ENCODE measurements at regions not wholly inside any gene's neighbourhood (a gene's known extent, or its start where the extent isn't known, plus 50 kb on each side); places are given as distances from the start of the nearest gene placed in this dataset.
"Not testable (repeated sequence)": the region's sequence is repeated elsewhere in the genome, so short reads cannot be mapped to it uniquely, and the experiment has no call there.

DNA sequence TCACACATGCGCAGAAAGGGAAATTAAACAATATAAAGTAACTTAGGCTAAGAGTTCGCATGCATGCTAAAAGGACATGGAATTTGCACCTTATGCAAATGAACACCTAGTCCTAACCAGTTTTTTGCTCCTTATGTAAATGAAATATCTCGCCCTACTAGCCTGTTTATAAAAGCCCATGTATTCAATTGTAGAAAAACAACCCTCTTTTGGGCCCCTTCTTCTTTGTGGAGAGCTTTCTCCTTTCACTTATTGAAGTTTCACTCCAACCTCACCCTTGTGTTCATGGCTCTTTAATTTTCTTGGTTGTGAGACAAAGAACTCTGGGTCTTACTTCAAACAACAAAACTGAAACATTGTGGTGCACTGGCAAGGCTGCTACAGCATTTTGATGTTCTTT lies 333.4 kb upstream of the ATXN7L3B start:
- no peak for FAIRE-seq
- no peak for DNase-seq (ENCODE audit: insufficient read length, low spot score)

DNA sequence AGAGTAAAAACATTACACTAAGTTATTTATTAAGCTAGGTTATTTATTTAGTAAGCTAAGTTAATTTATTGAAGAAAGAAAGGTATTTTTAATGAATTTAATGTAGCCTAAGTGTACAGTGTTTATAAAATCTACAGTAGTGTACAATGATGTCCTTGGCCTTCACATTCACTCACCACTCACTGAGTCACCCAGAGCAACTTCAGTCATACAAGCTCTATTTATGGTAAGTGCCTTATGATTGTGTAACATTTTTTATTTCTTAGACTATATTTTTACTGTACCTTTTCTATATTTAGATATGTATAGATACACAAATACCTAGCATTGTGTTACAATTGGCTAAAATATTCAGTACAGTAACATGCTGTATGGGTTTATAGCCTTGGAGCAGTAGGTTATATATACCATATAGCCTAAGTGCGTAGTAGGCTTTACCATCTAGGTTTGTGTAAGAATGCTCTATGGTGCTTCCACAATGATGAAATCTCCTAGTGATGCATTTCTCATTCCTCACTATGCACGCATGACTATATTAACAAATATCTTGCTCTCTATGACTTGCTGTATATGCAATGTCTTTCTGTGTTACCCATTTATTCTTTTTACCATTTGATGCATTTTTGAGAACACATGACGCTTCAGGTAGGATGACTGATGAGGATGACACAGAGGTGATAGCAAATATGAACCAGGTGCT lies 309.6 kb upstream of the ATXN7L3B start:
- FAIRE-seq: no peak
- no peak for DNase-seq (ENCODE audit: insufficient read length, low spot score)

DNA sequence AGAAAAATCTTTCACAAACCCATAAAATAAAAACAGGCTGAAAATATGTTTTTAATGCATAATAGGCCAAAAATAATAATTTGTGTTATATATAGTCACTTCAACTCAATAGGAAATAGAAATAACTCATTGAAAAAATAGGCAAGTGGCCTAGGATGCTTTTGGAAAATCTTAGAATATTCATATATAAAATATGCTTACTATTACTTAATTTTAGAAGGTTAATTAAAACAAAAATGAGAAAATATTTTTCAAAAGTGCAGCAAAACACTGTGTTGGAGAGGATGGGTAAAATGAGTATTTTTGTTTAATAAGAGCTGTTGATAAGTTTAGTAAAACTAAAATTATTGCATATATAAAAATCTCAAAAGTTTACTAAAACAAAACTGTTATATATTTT lies 308.0 kb upstream of the ATXN7L3B start:
- DNase-seq (ENCODE audit: insufficient read length, low spot score): no peak
- no peak for FAIRE-seq

DNA sequence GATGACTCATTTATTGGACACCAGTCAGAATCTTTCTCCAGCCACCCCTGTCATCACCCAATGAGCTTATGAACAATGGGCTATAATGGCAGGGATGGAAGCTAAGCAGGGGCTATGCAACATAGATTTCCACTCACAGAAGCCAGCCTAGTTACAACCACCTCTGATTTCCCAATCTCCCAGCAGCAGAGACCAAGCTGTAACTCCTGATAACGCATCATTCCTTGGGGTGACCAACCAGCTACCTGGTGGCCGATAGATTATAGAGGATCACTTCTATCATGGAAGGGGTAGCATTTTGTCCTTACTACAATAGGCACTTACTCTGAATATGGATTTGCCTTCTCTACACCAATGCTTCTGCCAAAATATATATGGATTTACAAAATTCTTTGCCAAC lies 302.3 kb upstream of the ATXN7L3B start:
- DNase-seq (ENCODE audit: insufficient read length, low spot score) (no peak), FAIRE-seq (no peak)

DNA sequence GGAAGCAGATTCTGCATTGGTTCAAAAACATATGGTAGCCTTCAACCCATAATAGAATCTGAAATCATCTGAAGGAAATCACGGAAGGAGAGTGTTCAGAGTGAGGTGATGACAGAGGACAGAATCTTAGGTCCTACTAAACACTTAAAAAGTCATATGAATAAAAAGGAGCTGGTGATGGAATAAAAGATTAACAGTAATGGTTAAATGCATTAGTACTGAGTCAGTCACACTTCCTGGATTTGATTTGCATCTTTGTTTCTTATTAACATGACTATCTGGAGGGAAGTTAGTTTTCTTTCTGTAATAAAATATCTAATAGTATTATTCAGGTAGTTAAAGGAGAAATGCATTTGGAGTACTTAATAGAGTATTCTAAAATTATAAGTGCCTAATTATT lies 296.3 kb upstream of the ATXN7L3B start:
- no peak for DNase-seq (ENCODE audit: insufficient read length, low spot score)
- FAIRE-seq: no peak

DNA sequence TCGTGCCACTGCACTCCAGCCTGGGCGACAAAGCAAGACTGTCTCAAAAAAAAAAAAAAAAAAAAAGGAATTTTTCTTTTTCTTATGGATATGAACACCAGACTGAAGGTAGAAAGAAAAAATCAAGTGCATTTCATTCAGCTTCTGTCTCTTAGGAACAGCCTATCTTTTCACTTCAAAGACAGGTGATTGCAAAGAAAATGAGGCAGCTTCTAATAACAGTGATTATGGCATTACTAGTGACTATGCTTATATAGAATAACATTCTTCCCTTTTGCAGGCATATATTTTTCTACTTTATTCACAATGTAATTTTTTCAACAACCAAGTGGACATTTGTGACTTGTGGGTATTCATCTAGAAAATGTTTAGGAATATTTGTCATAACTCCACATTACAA lies 295.5 kb upstream of the ATXN7L3B start:
- DNase-seq (ENCODE audit: insufficient read length, low spot score): no peak
- FAIRE-seq: no peak

DNA sequence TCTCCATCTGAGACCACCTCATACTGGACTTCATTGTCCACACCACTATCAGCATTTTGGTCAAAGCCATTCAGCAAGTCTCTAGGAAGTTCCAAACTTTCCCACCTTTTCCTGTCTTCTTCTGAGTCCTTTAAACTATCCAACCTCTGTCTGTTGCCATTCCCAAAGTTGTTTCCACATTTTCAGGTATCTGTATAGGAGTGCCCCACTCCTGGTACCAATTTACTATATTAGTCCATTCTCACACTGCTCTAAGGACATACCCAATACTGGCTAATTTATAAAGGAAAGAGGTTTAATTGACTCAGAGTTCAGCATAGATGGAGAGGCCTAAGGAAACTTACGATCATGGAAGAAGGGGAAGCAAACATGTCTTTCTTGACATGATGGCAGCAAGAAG lies 292.2 kb upstream of the ATXN7L3B start:
- DNase-seq (ENCODE audit: insufficient read length, low spot score) (no peak), FAIRE-seq (no peak)

DNA sequence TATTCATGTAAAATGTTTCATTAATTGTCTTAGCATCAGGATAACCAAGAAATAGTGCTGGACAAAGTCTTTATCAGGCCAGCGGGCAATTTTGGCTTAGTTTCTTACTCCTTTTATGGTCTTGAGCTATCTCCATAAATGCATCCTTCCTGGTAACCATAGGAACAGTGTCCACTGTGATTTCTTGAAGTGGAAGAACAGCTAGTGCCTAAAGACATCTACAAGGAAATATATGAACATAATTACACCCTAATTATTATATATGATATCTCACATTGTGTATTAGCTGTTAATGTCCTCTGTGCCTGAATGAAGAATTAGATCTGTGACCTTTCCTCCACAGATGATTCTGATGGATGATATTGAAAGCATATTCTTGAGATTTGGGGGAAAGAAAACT lies 286.7 kb upstream of the ATXN7L3B start:
- FAIRE-seq (no peak), DNase-seq (ENCODE audit: insufficient read length, low spot score) (no peak)

DNA sequence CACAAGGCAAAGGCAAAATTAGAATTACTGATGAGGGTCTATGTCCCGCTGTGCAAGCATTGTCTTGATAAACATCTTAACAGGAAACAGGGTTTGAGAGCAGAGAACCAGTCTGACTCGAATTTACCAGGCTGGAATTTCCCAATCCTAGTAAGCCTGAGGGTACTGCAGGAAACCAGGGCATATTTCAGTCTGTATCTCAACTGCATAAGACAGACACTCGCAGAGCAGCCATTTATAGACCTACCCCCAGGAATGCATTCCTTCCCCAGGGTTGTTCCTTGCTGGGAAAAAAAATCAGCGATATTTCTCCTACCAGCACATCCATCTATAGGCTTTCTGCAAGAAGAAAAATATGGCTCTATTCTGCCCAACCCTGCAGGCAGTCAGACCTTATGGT lies 283.8 kb upstream of the ATXN7L3B start:
- not testable (repeated sequence) for DNase-seq (ENCODE audit: insufficient read length, low spot score); FAIRE-seq

DNA sequence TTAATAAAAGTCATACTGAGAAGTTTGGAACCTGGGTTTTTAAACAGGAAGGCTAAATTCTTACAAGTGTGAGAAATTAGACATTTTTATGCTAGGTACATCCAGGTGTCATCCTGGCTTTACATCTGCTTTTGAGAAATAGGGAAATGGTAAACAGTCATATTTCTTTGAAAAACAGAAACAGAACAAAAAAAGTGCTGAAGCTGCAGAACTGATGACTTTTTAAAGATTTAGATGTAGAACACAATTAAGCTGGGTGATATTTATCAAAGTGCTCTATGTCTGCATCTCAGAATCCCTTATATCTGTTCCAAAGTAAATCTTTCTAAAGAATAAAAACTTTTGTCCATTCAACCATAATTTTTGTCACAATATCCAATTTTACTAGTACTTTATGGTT lies 282.9 kb upstream of the ATXN7L3B start:
- DNase-seq (ENCODE audit: insufficient read length, low spot score): no peak
- no peak for FAIRE-seq

DNA sequence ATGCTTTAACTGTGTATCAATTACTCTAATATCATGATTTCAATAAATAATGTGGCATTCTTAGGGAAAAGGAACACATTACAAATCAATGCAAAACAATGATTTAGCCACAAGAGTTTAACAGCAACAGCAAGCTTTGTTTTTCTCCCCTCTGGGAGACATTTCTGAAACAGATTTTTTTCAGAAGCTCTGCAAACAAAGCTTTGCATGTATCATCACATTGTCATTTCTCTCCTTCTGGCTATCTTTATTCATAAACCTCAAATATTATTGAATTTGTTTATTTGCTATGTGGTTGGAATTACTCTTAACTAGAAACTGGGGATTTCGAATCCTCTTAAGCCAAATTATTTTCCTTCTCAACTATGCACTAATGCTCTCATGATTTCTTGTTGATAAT lies 278.4 kb upstream of the ATXN7L3B start:
- no peak for DNase-seq (ENCODE audit: insufficient read length, low spot score)
- no peak for FAIRE-seq

DNA sequence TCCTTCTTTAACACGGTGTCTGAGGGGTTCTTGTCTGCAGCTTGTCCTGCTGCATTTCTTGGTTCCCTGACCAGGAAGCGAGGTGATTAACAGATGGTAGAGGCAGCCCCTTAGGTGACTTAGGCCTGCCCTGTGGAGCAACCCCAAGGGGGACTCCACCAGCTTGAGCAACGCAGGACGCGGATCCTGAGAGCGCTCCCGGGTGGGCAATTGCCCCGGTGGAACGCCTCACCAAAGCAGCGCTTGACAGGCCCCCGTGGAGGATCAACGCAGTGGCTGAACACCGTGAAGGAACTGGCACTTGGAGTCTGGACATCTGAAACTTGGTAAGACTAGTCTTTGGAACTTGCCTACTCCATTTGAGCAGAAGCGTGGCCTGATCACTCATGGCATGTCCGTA lies 272.9 kb upstream of the ATXN7L3B start:
- DNase-seq (ENCODE audit: insufficient read length, low spot score): no peak
- no peak for FAIRE-seq

DNA sequence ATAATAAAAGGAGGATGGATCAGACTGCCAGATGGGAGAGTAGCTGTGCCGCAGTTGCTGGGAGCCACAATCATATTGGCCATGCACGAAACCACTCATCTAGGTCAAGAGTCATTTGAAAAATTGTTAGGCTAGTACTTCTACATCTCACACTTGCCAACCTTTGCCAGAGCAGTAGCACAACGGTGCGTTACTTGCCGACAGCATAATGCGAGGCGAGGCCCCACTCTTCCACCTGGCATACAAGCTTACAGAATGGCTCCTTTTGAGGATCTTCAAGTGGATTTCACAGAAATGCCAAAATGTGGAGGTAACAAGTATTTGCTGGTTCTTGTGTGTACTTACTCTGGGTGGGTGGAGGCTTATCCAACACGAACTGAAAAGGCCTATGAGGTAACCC lies 268.3 kb upstream of the ATXN7L3B start:
- not testable (repeated sequence) for DNase-seq (ENCODE audit: insufficient read length, low spot score); FAIRE-seq

DNA sequence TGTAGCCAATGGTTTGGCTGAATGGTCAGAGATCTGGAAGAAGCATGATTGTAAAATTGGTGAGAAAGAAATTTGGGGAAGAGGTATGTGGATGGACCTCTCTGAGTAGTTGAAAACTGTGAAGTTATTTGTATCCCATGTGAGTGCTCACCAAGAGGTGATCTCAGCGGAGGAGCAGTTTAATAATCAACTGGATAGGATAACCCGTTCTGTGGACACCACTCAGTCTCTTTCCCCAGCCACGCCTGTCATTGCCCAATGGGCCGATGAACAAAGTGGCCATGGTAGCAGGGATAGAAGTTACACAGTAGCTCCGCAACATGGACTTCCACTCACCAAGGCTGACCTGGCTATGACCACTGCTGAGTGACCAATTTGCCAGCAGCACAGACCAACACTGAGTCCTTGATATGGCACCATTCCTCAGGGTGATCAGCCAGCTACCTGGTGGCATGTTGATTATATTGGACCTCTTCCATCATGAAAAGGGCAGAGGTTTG lies 257.4 kb upstream of the ATXN7L3B start:
- DNase-seq (ENCODE audit: insufficient read length, low spot score) (no peak), FAIRE-seq (no peak)

DNA sequence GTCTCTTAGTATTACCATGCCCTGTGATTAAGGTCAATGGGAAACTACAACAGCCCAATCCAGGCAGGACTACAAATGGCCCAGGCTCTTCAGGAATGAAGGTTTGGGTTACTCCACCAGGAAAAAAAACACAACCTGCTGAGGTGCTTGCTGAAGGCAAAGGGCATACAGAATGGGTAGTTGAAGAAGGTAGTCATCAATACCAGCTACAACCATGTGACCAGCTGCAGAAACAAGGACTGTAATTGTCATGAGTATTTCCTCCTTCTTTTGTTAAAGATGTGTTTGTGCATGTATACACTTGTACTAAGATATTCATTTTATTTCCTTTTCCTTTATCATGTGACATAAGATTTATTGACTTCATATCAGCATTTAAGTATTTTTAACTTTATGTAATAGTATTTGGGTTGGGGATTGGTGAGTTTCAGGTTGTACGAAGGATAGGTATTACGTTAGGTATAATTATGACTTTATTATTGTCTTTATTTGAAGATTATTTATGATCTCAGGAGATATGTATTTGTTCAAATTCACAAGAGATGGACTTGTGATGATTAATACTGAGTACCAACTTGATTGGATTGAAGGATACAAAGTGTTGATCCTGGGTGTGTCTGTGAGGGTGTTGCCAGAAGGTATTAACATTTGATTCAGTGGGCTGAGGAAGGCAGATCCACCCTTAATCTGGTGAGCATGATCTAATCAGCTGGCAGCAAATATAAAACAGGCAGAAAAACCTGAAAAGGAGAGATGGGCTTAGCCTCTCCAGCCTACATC lies 256.0 kb upstream of the ATXN7L3B start:
- not testable (repeated sequence) for FAIRE-seq; DNase-seq (ENCODE audit: insufficient read length, low spot score)

DNA sequence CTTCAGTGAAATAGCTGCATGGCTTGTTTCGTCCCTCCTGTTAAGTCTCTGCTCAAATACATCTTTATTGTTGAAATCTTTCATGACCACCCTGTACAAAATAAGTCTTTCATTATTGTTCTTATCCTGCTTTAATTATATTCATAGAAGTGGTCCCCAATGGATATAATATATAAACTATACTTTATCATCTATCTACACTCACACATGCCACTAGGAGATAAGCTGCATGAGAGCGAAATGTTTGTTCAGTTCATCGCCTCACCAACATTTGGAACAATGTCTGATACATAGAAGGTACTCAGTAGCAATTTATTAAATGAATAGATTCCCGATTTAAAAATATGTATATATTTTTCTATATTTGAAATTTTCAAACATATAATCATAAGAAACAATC lies 254.0 kb upstream of the ATXN7L3B start:
- FAIRE-seq: no peak
- no peak for DNase-seq (ENCODE audit: insufficient read length, low spot score)

DNA sequence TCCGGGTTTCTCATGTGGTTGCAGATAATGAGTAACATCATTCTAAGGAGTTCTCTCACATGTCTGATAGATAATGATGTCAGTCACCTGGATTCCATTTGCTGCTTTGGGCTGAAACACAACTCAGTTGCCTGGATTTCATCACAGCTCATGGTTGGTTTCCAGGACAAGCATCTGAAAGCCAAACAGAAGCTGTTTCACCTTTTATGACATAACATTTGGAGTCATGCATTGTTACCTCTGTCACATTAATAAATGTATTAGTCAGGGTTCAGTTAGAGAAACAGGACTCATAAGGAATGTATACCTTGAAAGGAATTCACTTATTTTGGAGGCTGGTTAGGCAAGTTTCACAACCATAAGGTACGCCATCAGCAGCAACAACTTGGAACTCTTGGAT lies 251.9 kb upstream of the ATXN7L3B start:
- no peak for DNase-seq (ENCODE audit: insufficient read length, low spot score)
- no peak for FAIRE-seq

DNA sequence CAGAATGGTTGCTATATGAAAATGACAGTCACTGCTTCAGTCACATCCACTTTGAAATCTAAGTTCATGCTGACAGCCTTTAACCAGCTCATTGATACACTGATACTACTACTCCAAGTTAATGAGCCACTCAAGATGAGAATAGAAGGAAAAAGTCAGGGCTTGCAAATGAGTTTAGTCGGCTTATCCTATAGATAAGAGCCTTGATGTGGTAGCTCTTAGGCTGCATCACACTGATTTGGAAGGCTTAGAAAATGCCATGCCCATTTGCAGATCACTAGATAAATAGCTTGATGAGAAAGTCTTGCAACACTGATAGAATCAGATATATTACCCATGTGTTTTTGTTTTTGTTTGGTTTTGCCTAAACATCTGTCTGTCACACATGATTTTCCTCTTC lies 251.4 kb upstream of the ATXN7L3B start:
- no peak for FAIRE-seq
- DNase-seq (ENCODE audit: insufficient read length, low spot score): no peak

DNA sequence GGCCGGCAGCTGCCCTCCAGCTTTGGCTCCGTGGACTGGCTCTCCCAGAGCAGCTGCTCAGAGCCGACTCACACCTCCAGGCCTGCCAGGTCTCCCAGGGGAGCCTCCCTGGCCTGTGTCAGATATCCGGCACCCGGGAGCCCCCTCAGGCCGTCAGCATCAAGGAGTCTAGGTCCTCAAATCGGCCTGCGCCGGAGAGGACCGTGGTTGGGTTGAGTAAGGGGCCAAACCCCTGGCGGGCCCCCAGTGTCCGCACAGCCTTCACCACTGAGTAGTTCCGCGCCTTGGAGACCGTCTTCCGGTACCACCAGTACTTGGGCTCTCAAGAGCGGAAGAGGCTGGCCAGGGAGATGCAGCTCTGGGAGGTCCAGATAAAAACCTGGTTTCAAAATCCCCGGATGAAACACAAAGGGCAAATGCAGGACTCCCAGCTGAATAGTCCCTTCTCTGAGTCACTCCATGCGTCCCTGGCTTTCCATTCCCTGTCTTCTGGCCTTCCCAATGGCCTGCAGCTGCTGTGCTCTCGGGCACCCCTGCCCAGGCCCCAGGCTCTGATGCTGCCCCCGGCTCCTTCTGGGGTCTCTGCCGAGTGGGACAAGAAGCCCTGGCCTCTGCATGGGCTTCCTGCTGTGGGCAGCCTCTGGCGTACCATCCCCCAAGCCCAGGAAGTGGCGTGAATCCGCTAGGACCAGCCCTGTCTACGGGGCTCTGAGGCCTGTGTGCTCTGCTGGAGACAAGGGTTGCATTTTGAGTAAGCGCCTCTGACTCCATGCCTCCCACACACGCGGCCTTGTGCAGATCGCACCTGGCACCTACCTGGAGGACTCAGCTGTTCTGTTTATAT lies 245.1 kb upstream of the ATXN7L3B start:
- no peak for DNase-seq (ENCODE audit: insufficient read length, low spot score)
- no peak for FAIRE-seq

DNA sequence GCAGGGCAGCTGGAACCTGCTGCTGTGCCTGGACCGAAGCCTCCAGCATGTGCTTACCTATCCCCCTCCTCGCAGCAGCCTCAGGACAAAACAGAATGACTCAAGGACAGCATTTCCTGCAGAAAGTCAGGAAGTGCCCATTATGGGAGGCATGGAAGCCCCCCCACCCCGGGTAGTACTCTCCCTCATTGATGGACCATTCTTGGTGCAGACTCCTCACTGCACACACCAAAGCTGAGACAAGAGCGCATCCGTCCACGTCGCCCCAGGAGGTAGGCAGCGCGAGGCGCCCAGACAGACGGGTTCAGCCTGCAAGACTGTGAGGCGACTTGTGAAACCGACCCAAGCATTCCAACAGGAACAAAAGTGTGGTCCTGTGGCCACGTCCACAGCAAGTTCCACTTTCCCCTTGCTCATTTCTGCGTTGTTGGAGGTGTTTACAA lies 243.9 kb upstream of the ATXN7L3B start:
- DNase-seq (ENCODE audit: insufficient read length, low spot score): no peak
- FAIRE-seq: no peak

DNA sequence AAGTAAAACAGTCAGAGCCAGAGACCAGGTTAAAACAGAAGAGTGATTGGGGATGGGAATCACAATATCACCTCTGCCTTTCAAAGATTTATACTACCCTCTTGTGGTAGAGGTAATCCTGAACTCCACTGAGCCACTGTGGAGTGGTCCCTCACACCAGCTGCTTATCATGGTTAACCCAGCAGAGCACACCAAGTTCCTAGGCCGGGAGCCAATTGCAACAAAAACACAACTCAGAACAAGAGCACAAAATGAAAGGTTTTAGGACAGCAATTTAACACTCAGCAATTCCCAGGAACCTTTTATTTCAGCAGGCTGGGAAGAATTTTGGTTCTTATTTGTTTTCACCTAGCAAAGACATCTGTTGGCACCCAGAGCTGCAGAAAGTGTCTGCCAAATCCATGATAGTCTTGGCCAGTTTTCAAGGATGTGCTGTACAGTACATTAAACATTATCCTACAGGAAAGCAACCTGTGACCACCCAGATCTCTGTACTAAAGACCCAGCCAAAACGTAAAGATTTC lies 220.5 kb upstream of the ATXN7L3B start:
- FAIRE-seq: no peak

More for the DNA sequence above, 220.5 kb upstream of the ATXN7L3B start:
- DNase-seq (ENCODE audit: insufficient read length, low spot score): peak; percentile 13

All from HTR-8/SVneo (cell line).